ENCODE measurements at regions not wholly inside any gene's neighbourhood (a gene's known extent, or its start where the extent isn't known, plus 50 kb on each side); places are given as distances from the start of the nearest gene placed in this dataset.
"Not testable (repeated sequence)": the region's sequence is repeated elsewhere in the genome, so short reads cannot be mapped to it uniquely, and the experiment has no call there.

DNA sequence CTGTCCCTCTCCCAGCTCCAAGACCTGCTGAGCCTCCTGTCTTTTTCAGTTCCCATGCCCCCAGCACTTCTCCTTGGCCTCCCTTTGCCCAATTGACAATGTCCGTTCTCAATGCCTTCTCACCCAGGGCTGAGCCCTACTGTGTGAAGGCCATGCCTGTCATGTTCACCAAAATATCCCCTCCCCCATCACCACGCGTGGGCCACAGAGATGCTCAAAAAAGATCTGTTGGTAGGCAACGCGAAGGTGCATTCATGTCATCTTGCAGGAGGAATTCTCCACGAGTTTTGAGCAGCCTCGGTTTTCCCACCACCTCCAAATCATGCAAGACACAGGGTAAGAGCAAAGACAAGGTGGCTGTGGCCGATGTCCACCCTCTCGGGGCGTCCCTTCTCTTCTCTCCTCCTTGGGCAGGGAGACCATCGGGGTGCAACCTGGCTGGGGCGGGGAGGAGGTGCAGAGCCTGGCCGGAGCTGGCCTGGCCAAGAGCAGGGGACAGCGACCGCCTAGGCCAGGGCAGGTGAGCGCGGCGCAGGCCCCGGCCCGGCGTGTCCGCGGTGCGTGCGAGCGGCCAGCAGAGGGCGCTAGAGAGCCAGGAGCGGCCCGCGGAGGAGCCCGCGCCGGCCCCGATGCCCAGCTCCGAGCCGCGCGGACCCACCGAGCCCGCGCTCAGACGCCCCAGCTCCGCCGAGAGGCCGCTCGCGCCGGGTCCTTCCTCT, 56.3 kb upstream of the KRTAP5-11 start:
- peak; percentile 51 to 58 for DNase-seq

- not testable (repeated sequence) for DNase-seq
Measured at GRCh38 chr11:71639520-71639849, 56.8 kb upstream of the KRTAP5-11 start.

GRCh38 chr11:71639916-71640315, 57.2 kb upstream of the KRTAP5-11 start:
- DNase-seq, result not testable (repeated sequence)

- DNase-seq, result not testable (repeated sequence)
Measured at GRCh38 chr11:71647078-71647477, 64.4 kb upstream of the KRTAP5-11 start.

- DNase-seq, result not testable (repeated sequence)
Measured at GRCh38 chr11:71652998-71653397, 70.3 kb upstream of the KRTAP5-11 start.

DNA sequence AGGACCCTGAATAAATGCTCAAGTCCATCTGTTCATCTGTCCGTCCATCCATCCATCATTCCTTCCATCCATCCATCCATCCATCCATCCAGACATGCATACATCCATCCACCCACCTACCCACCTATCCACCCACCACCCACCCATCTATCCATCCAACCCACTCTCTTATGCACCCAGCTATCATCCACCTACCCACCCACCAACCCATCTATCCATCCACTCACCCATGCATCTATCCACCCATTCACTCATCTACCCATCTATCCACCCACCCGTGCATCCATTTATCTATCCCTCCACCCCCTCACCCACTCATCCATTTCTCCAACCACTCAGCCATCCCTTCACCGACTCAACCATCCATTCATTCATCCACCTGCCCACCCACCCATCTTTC, 71.7 kb upstream of the KRTAP5-11 start:
- not testable (repeated sequence) for DNase-seq

DNA sequence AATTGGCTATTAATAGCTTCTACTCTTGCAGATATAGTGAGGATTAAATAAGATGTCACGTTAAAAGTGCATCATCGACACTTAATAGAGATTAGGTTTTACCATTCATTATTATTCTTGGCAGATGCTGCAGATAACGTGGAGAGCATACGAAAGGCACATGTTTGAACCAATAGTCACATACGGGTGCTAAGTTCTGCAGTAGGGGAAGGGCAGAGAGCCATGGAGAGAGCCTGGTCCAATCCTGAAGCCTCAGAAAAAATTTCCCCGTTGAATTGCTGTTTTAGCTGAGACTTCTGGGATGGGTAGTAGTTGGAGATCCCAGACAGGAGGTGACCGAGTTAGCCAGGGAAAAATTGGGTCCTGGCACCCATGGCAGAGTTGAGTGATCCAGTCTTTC, 72.4 kb upstream of the KRTAP5-11 start:
- not testable (repeated sequence) for DNase-seq

DNA sequence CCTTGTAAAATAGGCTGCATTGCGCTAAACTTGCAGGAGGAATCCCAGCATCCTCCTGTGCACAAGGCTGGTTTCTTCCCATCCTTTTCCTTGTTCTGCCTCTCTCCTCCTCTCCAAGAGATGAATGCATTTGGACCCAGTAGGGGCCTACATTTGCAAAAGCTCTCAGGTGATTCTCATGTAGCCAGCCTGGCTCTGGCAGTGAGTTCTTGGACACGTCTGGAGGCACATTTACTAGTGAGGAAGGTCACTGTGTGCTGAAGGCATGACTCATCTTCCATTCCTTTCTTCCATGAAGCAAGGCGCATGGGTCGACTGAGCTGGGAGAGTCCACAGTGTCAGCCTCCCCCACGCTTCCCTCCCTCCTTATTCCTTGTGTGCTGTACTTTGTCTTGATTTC, 73.8 kb upstream of the KRTAP5-11 start:
- not testable (repeated sequence) for DNase-seq

GRCh38 chr11:71664941-71665340, 82.3 kb upstream of the KRTAP5-11 start:
- DNase-seq, result not testable (repeated sequence)

DNA sequence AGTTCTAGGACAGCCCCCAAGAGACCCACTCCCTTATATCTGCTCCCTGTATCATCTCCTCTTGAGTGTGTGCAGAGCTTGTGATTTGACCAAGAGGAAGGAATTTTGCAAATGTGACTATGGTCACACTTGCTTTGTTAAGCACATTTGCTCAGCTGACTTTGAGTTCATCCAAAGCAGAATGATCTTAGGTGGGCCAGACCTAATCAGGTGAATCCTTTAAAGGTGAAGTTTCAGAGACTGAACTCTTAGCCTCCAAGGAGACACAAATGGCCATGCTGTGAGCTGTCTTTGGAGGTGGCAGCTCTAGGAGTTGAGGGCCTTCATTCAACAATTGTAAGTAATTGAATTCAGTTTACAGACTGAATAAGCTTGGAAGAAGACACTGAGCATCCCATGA, 115.4 kb upstream of the KRTAP5-11 start:
- DNase-seq, result not testable (repeated sequence)

GRCh38 chr11:71698961-71699360, 116.3 kb upstream of the KRTAP5-11 start:
- DNase-seq, result not testable (repeated sequence)

DNA sequence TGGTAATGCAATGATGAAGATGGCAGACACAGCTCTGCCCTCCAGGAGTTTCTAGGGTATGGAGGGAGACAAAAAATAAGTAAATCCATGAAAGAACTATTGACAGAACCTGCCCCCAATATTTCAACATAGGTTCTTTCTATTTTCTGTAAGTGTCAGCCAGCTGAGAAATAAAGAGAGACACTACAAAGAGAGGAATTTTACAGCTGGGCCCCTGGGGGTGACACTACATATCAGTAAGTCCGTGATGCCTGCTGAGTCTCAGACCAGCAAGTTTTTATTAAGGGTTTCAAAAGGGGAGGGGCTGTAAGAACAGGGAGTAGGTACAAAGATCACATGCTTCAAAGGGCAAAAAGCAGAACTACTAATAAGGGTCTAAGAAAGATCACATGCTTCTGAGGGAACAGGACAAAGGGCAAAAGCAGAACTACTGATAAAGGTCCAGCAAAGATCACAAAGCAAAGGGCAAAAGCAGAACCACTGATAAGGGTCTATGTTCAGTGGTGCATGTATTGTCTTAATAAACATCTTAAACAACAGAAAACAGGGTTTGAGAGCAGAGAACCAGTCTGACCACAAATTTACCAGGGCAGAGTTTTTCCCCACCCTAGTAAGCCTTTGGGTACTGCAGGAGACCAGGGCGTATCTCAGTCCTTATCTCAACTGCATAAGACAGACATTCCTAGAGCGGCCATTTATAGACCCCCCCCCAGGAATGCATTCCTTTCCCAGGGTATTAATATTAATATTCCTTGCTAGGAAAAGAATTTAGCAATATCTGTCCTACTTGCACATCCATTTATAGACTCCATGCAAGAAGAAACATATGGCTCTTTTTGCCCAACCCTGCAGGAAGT, 119.0 kb upstream of the KRTAP5-11 start:
- DNase-seq, result not testable (repeated sequence)

DNA sequence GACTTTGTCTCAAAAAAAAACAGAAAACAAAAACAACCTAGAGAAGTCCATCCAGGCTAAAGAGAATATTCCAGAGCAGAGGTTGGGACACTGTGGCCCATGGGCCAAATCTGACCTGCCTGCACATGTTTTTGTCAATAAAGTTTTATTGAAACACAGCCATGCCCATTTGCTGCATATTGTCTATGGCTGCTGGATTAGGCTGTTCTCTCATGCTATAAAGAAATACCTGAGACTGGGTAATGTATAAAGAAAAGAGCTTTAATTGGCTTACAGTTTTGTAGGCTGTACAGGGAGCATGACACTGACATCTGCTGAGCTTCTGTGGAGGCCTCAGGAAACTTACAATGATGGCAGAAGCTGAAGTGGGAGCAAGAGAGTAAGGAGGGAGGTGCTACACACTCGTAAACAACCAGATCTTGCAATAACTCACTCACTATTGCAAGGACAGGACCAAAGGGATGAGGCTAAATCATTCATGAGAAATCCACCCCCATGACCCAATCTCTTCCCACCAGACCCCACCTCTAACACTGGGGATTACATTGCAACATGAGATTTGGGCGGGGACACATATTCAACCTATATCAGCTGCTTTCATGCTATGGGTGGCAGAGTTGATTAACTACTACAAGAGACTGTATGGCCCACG, 122.5 kb upstream of the KRTAP5-11 start:
- not testable (repeated sequence) for DNase-seq

DNA sequence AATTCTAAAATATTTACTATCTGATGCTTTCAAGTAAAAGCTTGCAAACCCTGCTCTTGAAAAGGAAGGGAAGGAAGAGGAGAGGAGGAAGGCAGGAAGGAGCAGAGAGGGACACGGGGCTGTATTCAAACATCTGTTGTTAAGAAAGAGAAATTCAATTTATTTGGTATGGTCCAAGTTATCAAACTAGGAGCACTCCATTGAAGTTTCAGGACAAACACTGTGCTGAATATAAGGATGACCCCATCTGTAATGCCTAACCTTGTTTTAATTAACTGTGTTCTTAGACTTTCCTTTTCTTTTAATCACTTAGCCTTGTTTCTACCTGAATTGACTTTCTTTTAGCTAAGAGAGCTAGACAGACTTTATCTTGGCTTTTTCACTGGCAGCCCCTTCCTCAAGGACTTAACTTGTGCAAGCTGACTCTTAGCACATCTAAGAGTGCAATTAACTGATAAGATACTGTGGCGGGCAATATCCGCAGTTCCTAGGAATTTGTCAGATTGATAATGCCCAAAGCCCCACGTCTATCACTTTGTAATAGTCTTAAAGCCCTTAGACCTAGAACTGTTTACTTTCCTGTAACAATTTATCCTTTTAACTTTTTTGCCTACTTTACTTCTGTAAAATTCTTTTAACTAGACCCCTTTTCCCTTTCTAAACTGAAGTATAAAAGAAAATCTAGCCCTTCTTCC, 123.2 kb upstream of the KRTAP5-11 start:
- DNase-seq, result not testable (repeated sequence)

- not testable (repeated sequence) for DNase-seq
Measured at GRCh38 chr11:71707083-71707482, 124.4 kb upstream of the KRTAP5-11 start.

DNA sequence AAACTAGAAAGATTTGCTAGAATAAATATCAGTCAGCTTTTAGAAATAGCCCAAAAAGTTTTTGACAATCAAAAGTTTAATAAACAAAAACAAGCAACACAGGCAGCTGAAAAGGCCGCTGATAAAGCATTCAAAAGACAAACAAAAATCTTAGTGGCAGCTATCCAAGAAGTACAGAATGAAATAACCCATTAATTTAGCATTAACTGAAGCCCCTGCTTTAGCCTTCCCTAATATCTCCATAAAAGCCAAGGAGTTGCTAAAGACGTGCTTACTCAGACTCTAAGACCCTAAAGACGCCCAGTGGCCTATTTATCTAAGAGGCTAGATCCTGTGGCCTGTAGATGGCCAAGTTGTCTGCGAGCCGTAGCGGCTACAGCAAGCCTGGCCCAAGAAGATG, 123.5 kb upstream of the DEFB108B start:
- not testable (repeated sequence) for DNase-seq

- peak; percentile 61 to 73 for DNase-seq
Measured at GRCh38 chr11:71710171-71710671, 122.8 kb upstream of the DEFB108B start.

DNA sequence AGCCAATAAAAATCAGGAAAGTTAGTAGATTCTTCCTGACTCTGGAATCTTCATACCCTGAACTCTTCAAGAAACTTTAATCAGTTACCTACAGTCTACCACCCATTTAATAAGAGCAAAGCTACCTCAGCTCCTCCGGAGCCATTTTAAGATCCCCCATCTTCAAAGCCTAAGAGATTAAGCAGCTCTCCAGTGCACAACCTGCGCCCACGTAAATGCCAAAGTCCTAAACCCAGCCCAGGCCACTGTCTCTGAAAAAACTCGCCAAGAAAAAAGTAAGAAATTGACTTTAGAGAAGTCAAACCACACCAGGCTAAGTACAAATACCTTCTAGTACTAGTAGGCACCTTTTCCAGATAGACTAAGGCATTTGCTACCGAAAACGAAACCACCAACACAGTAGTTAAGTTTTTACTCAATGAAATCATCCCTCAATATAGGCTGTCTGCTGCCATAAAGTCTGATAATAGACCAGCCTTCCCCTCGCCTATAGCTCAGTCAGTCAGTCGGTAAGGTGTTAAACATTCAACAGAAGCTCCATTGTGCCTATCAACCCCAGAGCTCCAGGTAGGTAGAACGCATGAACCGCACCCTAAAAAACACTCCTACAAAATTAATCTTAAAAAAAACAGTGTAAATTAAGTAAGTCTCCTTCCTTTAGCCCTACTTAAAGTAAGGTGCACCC, 122.2 kb upstream of the DEFB108B start:
- not testable (repeated sequence) for DNase-seq

DNA sequence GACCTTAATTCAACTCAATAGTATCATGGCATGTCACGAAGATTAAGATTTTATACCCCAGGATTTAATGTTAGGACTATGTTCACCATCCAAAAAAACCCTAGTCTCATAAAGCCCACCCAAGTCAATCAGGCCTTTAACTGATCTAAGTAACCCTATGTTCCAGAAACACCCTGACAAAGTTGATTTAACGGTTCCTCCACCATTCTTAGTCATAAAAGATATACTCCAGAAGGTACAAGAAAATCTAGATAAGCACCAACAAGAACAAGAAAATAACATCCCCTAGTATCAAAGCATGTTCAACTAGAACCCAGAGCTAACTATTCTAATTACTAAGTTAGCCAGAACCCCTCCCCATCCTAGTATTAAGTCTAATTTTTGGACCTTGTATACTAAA, 120.7 kb upstream of the DEFB108B start:
- DNase-seq, result not testable (repeated sequence)

- not testable (repeated sequence) for DNase-seq
Measured at GRCh38 chr11:71712846-71713245, 120.2 kb upstream of the DEFB108B start.

GRCh38 chr11:71714510-71714909, 118.5 kb upstream of the DEFB108B start:
- not testable (repeated sequence) for DNase-seq

- not testable (repeated sequence) for DNase-seq
Measured at GRCh38 chr11:71721840-71722239, 111.2 kb upstream of the DEFB108B start.

Data from CD4-positive, alpha-beta T cell treated with Interleukin-1 beta for 1 hour (primary cell).